OCI-LY7 (cell line): ENCODE measurements at regions not wholly inside any gene's neighbourhood (a gene's known extent, or its start where the extent isn't known, plus 50 kb on each side); places are given as distances from the start of the nearest gene placed in this dataset.

Experiments
- BruUV-seq: library from RNA; stranded (reverse); fragments of 400-500 nt; replicated peaks from 2 replicates; lab custom pipeline; 2021; lab: Mats Ljungman, UMichigan
- CTCF ChIA-PET: fragments of 300-600 bp; sonication (Branson Sonifier 250); formaldehyde crosslinking; loops from one replicate; lab custom pipeline; 2022; ENCODE audit warnings: antibody characterized with exemption; ENCODE audit not compliant: unreplicated experiment; lab: Charles Lee
- POLR2A ChIA-PET: fragments of 300-600 bp; sonication (Branson Sonifier 250); formaldehyde crosslinking; loops from one replicate; lab custom pipeline; 2022; ENCODE audit warnings: antibody characterized with exemption; lab: Charles Lee
- DNase-seq: peaks from one replicate; pipeline ENCODE4 v3.0.0-alpha.2; 2015; ENCODE audit warnings: low spot score
- H2AFZ ChIP-seq: fragments of 200-600 bp; sonication (generic), shearing (Covaris generic); 2 replicates; pipeline ENCODE4 v1.6.1; 2014; ENCODE audit warnings: mild to moderate bottlenecking, antibody characterized with exemption, low read length, moderate library complexity
- H3K27ac ChIP-seq: fragments of 200-600 bp; sonication (generic); 2 replicates; pipeline ENCODE4 v1.5.1; 2014; ENCODE audit warnings: mixed run types, low read depth, mild to moderate bottlenecking, moderate library complexity, low read length, inconsistent platforms; ENCODE audit not compliant: poor library complexity, severe bottlenecking
- H3K36me3 ChIP-seq: fragments of 200-600 bp; sonication (generic); 2 replicates; pipeline ENCODE4 v1.6.1; 2014; ENCODE audit warnings: mild to moderate bottlenecking, antibody characterized with exemption, low read length, moderate library complexity, mixed read lengths; ENCODE audit not compliant: insufficient read depth
- H3K4me1 ChIP-seq: fragments of 200-600 bp; sonication (generic); 2 replicates; pipeline ENCODE4 v1.5.1; 2014; ENCODE audit warnings: mild to moderate bottlenecking, low read length; ENCODE audit not compliant: insufficient read depth, poor library complexity, severe bottlenecking
- H3K4me2 ChIP-seq: fragments of 200-600 bp; sonication (generic); 2 replicates; pipeline ENCODE4 v1.6.1; 2014; ENCODE audit warnings: mild to moderate bottlenecking, low read length
- H3K4me3 ChIP-seq: fragments of 200-600 bp; sonication (generic); 2 replicates; pipeline ENCODE4 v1.5.1; 2014; ENCODE audit warnings: mild to moderate bottlenecking, low read depth, low read length; ENCODE audit not compliant: poor library complexity, severe bottlenecking
- H3K79me2 ChIP-seq: fragments of 200-600 bp; sonication (generic); 2 replicates; pipeline ENCODE4 v1.6.1; 2016; ENCODE audit warnings: low read depth, mild to moderate bottlenecking, low read length, moderate library complexity, mixed read lengths; ENCODE audit not compliant: insufficient read depth
- H3K9me2 ChIP-seq: fragments of 200-600 bp; sonication (generic); 2 replicates; pipeline ENCODE4 v1.6.1; 2016; ENCODE audit warnings: mild to moderate bottlenecking, low read length, mixed read lengths; ENCODE audit not compliant: insufficient read depth
- H3K9me3 ChIP-seq: fragments of 200-600 bp; sonication (generic); 2 replicates; pipeline ENCODE4 v1.6.1; 2014; ENCODE audit warnings: mild to moderate bottlenecking, mixed run types, low read length, mixed read lengths
- H4K20me1 ChIP-seq: fragments of 200-600 bp; sonication (generic); 2 replicates; pipeline ENCODE4 v1.6.1; 2014; ENCODE audit warnings: mild to moderate bottlenecking, antibody characterized with exemption, low read length, moderate library complexity, mixed read lengths; ENCODE audit not compliant: insufficient read depth
- EZH2phosphoT487 ChIP-seq: fragments of 200-600 bp; sonication (generic); IDR thresholded peaks from 2 replicates; pipeline ENCODE4 v1.6.1; 2018; ENCODE audit warnings: low read depth, borderline replicate concordance, mild to moderate bottlenecking, mixed run types, antibody characterized with exemption, low read length, moderate library complexity, mixed read lengths
- intact Hi-C: fragments of 100-400 bp; cut with micrococcal nuclease; formaldehyde crosslinking; loops from one replicate; pipeline ENCODE4 v1.10.0; 2022; ENCODE audit not compliant: unreplicated experiment
- TF ChIP-seq, protein P1 (sequence below): fragments of 200-600 bp; sonication (generic); conservative IDR thresholded peaks from 2 replicates; pipeline ENCODE4 v1.5.1; 2014; ENCODE audit warnings: mild to moderate bottlenecking, antibody characterized with exemption, low read length, moderate library complexity, mixed read lengths

DNA sequence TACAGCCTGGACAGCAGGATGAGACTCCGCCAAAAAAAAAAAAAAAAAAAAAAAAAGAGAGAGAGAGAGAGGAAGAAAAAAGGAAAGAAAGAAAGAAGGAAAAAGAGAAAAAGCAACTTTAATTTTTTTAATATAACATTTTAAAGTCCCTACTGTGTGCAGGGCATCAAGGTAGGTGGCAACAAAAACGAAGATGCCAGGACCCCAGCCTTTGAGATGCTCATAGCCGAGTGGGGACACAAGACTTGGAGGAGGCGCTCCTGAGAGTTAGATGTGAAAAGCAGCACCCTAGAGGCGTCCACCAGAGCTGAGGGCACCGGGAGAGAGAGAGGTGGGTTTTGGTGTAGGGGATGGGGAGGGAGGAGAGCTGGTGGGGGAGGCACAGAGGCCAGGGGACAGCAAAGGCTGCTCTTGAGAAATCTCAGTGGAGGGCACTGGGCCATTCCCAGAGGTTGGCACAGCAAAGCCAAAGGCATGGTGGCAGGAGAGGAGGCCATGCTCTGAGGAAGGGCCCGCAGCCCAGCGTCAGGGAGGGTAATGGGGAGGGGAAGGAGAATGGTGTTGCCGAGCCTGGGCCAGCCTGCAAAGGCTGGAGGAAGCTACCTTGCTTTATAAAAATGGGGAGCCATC, 135.6 kb downstream of the C9orf50 start:
- Histone ChIP-seq H3K36me3 (no peaks in the 10 kb centered on the region), H3K9me2 (no peaks in the 10 kb centered on the region), H3K9me3 (no peaks in the 10 kb centered on the region), H3K4me1 (no peaks in the 10 kb centered on the region), H3K79me2 (no peaks in the 10 kb centered on the region), H4K20me1 (no peaks in the 10 kb centered on the region), H2AFZ (no peak overlapping the region), H3K4me3 (no peak overlapping the region), H3K4me2 (no peak overlapping the region), H3K27ac (no peak overlapping the region)
- ChIA-PET POLR2A (interaction anchor here (0.6 kb wide), 1 partner anchor 63 kb away, joined by 7 read pairs; no protein-coding TSS in a partner anchor), CTCF (no interaction called here)
- no TSS peak for BruUV-seq
- intact Hi-C loops = no loop called here
- TF ChIP-seq EZH2phosphoT487 = no peak
- TF ChIP-seq, protein P1, sequence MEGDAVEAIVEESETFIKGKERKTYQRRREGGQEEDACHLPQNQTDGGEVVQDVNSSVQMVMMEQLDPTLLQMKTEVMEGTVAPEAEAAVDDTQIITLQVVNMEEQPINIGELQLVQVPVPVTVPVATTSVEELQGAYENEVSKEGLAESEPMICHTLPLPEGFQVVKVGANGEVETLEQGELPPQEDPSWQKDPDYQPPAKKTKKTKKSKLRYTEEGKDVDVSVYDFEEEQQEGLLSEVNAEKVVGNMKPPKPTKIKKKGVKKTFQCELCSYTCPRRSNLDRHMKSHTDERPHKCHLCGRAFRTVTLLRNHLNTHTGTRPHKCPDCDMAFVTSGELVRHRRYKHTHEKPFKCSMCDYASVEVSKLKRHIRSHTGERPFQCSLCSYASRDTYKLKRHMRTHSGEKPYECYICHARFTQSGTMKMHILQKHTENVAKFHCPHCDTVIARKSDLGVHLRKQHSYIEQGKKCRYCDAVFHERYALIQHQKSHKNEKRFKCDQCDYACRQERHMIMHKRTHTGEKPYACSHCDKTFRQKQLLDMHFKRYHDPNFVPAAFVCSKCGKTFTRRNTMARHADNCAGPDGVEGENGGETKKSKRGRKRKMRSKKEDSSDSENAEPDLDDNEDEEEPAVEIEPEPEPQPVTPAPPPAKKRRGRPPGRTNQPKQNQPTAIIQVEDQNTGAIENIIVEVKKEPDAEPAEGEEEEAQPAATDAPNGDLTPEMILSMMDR = no peak
- no peak for DNase-seq

GRCh38 chr9:129484352-129485000, 136.4 kb downstream of the C9orf50 start:
- Histone ChIP-seq H4K20me1 (no peaks in the 10 kb centered on the region), H3K79me2 (no peaks in the 10 kb centered on the region), H3K4me3 (no peak overlapping the region), H3K4me2 (no peak overlapping the region), H3K9me3 (no peaks in the 10 kb centered on the region), H3K27ac (no peak overlapping the region), H2AFZ (no peak overlapping the region), H3K36me3 (no peaks in the 10 kb centered on the region), H3K9me2 (no peaks in the 10 kb centered on the region), H3K4me1 (no peaks in the 10 kb centered on the region)
- no TSS peak for BruUV-seq
- TF ChIP-seq, protein P1 = no peak
- TF ChIP-seq EZH2phosphoT487 = no peak
- CTCF ChIA-PET = no interaction called here
- POLR2A ChIA-PET = interaction anchor here (0.6 kb wide), 1 partner anchor 64 kb away, joined by 7 read pairs; no protein-coding TSS in a partner anchor
- intact Hi-C loops = no loop called here
- no peak for DNase-seq
